H9 (cell line): ENCODE measurements at regions not wholly inside any gene's neighbourhood (a gene's known extent, or its start where the extent isn't known, plus 50 kb on each side); places are given as distances from the start of the nearest gene placed in this dataset.

ENCODE experiments used
- DNase-seq: peaks from one replicate; pipeline ENCODE4 v3.0.0-alpha.2; 2017
- H2AFZ ChIP-seq: one replicate; pipeline ENCODE4 v1.6.1; 2013; ENCODE audit warnings: mild to moderate bottlenecking, low read length, control low read depth, moderate library complexity
- H2AK5ac ChIP-seq: 2 replicates; pipeline ENCODE4 v1.6.1; 2013; ENCODE audit warnings: low read length, control low read depth, mixed read lengths; ENCODE audit not compliant: insufficient read length
- H2BK120ac ChIP-seq: one replicate; pipeline ENCODE4 v1.6.1; 2013; ENCODE audit warnings: low read depth, mild to moderate bottlenecking, low read length, control low read depth, inconsistent platforms; ENCODE audit not compliant: poor library complexity, severe bottlenecking
- H2BK12ac ChIP-seq: 2 replicates; pipeline ENCODE4 v1.6.1; 2013; ENCODE audit warnings: low read length, control low read depth, mixed read lengths, low read depth; ENCODE audit not compliant: insufficient read length
- H2BK15ac ChIP-seq: 2 replicates; pipeline ENCODE4 v1.6.1; 2013; ENCODE audit warnings: low read depth, low read length, control low read depth
- H2BK20ac ChIP-seq: one replicate; pipeline ENCODE4 v1.6.1; 2013; ENCODE audit warnings: low read depth, mild to moderate bottlenecking, low read length, control low read depth, inconsistent platforms; ENCODE audit not compliant: poor library complexity, severe bottlenecking
- H2BK5ac ChIP-seq: 2 replicates; pipeline ENCODE4 v1.6.1; 2013; ENCODE audit warnings: low read length, control low read depth, mixed read lengths; ENCODE audit not compliant: insufficient read length
- H3K14ac ChIP-seq: 2 replicates; pipeline ENCODE4 v1.6.1; 2013; ENCODE audit warnings: low read length, control low read depth; ENCODE audit not compliant: insufficient read depth
- H3K18ac ChIP-seq: 2 replicates; pipeline ENCODE4 v1.6.1; 2013; ENCODE audit warnings: low read depth, mild to moderate bottlenecking, mixed read lengths, low read length, control low read depth; ENCODE audit not compliant: insufficient read length
- H3K23ac ChIP-seq: 2 replicates; pipeline ENCODE4 v1.6.1; 2013; ENCODE audit warnings: low read length, control low read depth, mixed read lengths, low read depth; ENCODE audit not compliant: insufficient read length
- H3K23me2 ChIP-seq: 2 replicates; pipeline ENCODE4 v1.6.1; 2013; ENCODE audit warnings: low read depth, mild to moderate bottlenecking, mixed read lengths, low read length, control low read depth; ENCODE audit not compliant: insufficient read length, poor library complexity, severe bottlenecking
- H3K27ac ChIP-seq: 2 replicates; pipeline ENCODE4 v1.5.1; 2013; ENCODE audit warnings: low read length, control low read depth, mixed read lengths, low read depth; ENCODE audit not compliant: insufficient read length
- H3K27me3 ChIP-seq: 2 replicates; pipeline ENCODE4 v1.6.1; 2013; ENCODE audit warnings: low read length, control low read depth, inconsistent platforms; ENCODE audit not compliant: insufficient read depth
- H3K4ac ChIP-seq: 2 replicates; pipeline ENCODE4 v1.6.1; 2013; ENCODE audit warnings: low read depth, mild to moderate bottlenecking, control low read depth, inconsistent platforms, low read length, moderate library complexity
- H3K4me1 ChIP-seq: 2 replicates; pipeline ENCODE4 v1.6.1; 2013; ENCODE audit warnings: low read length, control low read depth, inconsistent platforms; ENCODE audit not compliant: insufficient read depth
- H3K4me2 ChIP-seq: 2 replicates; pipeline ENCODE4 v1.6.1; 2013; ENCODE audit warnings: low read length, control low read depth, mixed read lengths; ENCODE audit not compliant: insufficient read length, insufficient read depth
- H3K56ac ChIP-seq: 2 replicates; pipeline ENCODE4 v1.6.1; 2013; ENCODE audit warnings: low read depth, mild to moderate bottlenecking, mixed read lengths, low read length, control low read depth; ENCODE audit not compliant: insufficient read length
- H3K79me1 ChIP-seq: 2 replicates; pipeline ENCODE4 v1.6.1; 2013; ENCODE audit warnings: low read depth, mild to moderate bottlenecking, moderate library complexity, low read length, control low read depth, inconsistent platforms; ENCODE audit not compliant: insufficient read depth, poor library complexity, severe bottlenecking
- H3K79me2 ChIP-seq: 2 replicates; pipeline ENCODE4 v1.6.1; 2013; ENCODE audit warnings: low read length, control low read depth, inconsistent platforms; ENCODE audit not compliant: insufficient read depth
- H3K9ac ChIP-seq: 2 replicates; pipeline ENCODE4 v1.6.1; 2013; ENCODE audit warnings: low read length, control low read depth, mixed read lengths; ENCODE audit not compliant: insufficient read length; ENCODE audit errors: extremely low read depth
- H3K9me3 ChIP-seq: one replicate; pipeline ENCODE4 v1.6.1; 2013; ENCODE audit warnings: low read depth, low read length, inconsistent platforms; ENCODE audit not compliant: control insufficient read depth
- H3T11ph ChIP-seq: one replicate; pipeline ENCODE4 v1.6.1; 2013; ENCODE audit warnings: mild to moderate bottlenecking, low read length, control low read depth, inconsistent platforms
- H4K20me1 ChIP-seq: one replicate; pipeline ENCODE4 v1.6.1; 2013; ENCODE audit not compliant: control insufficient read depth, insufficient read length, insufficient read depth
- H4K5ac ChIP-seq: 2 replicates; pipeline ENCODE4 v1.6.1; 2013; ENCODE audit warnings: low read depth, mild to moderate bottlenecking, mixed read lengths, low read length, control low read depth; ENCODE audit not compliant: insufficient read length
- H4K8ac ChIP-seq: replicated peaks from 2 replicates; pipeline ENCODE4 v1.6.1; 2013; ENCODE audit warnings: low read length, control low read depth, mixed read lengths, low read depth; ENCODE audit not compliant: insufficient read length
- H4K91ac ChIP-seq: 2 replicates; pipeline ENCODE4 v1.6.1; 2013; ENCODE audit warnings: low read depth, mild to moderate bottlenecking, moderate library complexity, mixed read lengths, low read length, control low read depth; ENCODE audit not compliant: insufficient read length
- H3K27ac Mint-ChIP-seq, 3 experiments: 2 replicates in 2 of 3; 3 replicates in 1 of 3; pipeline ENCODE4 v1.8.0; 2020 to 2021; ENCODE audit warnings: mixed read lengths in 3 of 3, mild to moderate bottlenecking in 1 of 3, moderate library complexity in 1 of 3
- H3K27me3 Mint-ChIP-seq: 2 replicates; pipeline ENCODE4 v1.8.0; 2021; ENCODE audit warnings: low read depth, mild to moderate bottlenecking, moderate library complexity, mixed read lengths
- H3K36me3 Mint-ChIP-seq, 3 experiments: 2 replicates in 2 of 3; 3 replicates in 1 of 3; pipeline ENCODE4 v1.8.0; 2020 to 2021; ENCODE audit warnings: low read depth in 3 of 3, mixed read lengths in 3 of 3; ENCODE audit not compliant: insufficient read depth in 1 of 3
- H3K4me1 Mint-ChIP-seq, 2 experiments: 2 replicates each; pipeline ENCODE4 v1.8.0; 2020; ENCODE audit warnings: mixed read lengths in 2 of 2
- H3K4me3 Mint-ChIP-seq, 2 experiments: 2 replicates in 1 of 2; 3 replicates in 1 of 2; pipeline ENCODE4 v1.8.0; 2020 to 2021; ENCODE audit warnings: mild to moderate bottlenecking in 2 of 2, mixed read lengths in 2 of 2, moderate library complexity in 1 of 2
- H3K9me3 Mint-ChIP-seq, 2 experiments: 2 replicates in 1 of 2; 3 replicates in 1 of 2; pipeline ENCODE4 v1.8.0; 2020; ENCODE audit warnings: mild to moderate bottlenecking in 2 of 2, mixed read lengths in 2 of 2, moderate library complexity in 1 of 2
- WGBS: extraction: QIAGEN DNeasy Blood & Tissue Kit; methylation state at CpG from one replicate; pipeline ENCODE4 v1.1.7; 2013; ENCODE audit warnings: missing lambda C conversion rate, low lambda C conversion rate, mixed read lengths; ENCODE audit not compliant: insufficient read length; ENCODE audit errors: extremely low coverage; 5-methylcytosine and 5-hydroxymethylcytosine counted together
- TF ChIP-seq, protein P1 (sequence below): fragments of 200-600 bp; sonication (generic); conservative IDR thresholded peaks from 3 replicates; pipeline ENCODE4 v1.8.0; 2021; ENCODE audit warnings: antibody characterized with exemption, mild to moderate bottlenecking

- Histone ChIP-seq H3K4me2 (no peak overlapping the region), H4K20me1 (no peaks in the 10 kb centered on the region), H3K4me1 (no peaks in the 10 kb centered on the region), H3K27ac (no peak overlapping the region), H2AFZ (no peak overlapping the region), H2BK5ac (no peak overlapping the region), H3K4ac (no peak overlapping the region), H2BK15ac (no peak overlapping the region), H3K79me1 (no peaks in the 10 kb centered on the region), H4K8ac (no peak overlapping the region), H3K14ac (no peak overlapping the region), H2BK120ac (no peak overlapping the region), H4K91ac (no peak overlapping the region), H3K79me2 (no peaks in the 10 kb centered on the region), H4K5ac (no peak overlapping the region), H3K56ac (no peak overlapping the region), H2BK20ac (no peak overlapping the region), H3K18ac (no peak overlapping the region), H3K27me3 (no peaks in the 10 kb centered on the region), H2BK12ac (no peak overlapping the region), H3K23me2 (no peaks in the 10 kb centered on the region), H3K9me3 (no peaks in the 10 kb centered on the region), H2AK5ac (no peak overlapping the region), H3K9ac (no peak overlapping the region), H3K23ac (no peak overlapping the region), H3T11ph (no peak overlapping the region)
- Mint-ChIP-seq H3K4me3 (no peak overlapping the region), H3K36me3 (no peaks in the 10 kb centered on the region), H3K27ac (no peak overlapping the region), H3K9me3 (no peaks in the 10 kb centered on the region; a peak in 1 of 5 replicates), H3K27me3 (no peaks in the 10 kb centered on the region), H3K4me1 (peaks cover 6 to 10% of the 10 kb centered on the region in 2 experiments)
- TF ChIP-seq, protein P1, sequence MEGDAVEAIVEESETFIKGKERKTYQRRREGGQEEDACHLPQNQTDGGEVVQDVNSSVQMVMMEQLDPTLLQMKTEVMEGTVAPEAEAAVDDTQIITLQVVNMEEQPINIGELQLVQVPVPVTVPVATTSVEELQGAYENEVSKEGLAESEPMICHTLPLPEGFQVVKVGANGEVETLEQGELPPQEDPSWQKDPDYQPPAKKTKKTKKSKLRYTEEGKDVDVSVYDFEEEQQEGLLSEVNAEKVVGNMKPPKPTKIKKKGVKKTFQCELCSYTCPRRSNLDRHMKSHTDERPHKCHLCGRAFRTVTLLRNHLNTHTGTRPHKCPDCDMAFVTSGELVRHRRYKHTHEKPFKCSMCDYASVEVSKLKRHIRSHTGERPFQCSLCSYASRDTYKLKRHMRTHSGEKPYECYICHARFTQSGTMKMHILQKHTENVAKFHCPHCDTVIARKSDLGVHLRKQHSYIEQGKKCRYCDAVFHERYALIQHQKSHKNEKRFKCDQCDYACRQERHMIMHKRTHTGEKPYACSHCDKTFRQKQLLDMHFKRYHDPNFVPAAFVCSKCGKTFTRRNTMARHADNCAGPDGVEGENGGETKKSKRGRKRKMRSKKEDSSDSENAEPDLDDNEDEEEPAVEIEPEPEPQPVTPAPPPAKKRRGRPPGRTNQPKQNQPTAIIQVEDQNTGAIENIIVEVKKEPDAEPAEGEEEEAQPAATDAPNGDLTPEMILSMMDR, result no peak
- WGBS, result no CpG with 5 or more reads among the region's 3 CpGs
- DNase-seq, result no peak
Measured at GRCh38 chr10:9670911-9671310, 1346.8 kb upstream of the CELF2 start.
